HL-60 (cell line): ENCODE measurements at regions not wholly inside any gene's neighbourhood (a gene's known extent, or its start where the extent isn't known, plus 50 kb on each side); places are given as distances from the start of the nearest gene placed in this dataset.

Source experiments
- DNase-seq, 2 experiments: peaks; one replicate each; pipeline ENCODE4 v3.0.0-alpha.2; 2010 to 2020; ENCODE audit warnings: low read depth in 1 of 2, low spot score in 1 of 2
- H3K27ac ChIP-seq: fragments of 250-450 bp; sonication (Bioruptor Pico); replicated peaks from 2 replicates; pipeline ENCODE4 v1.5.1; 2020; ENCODE audit warnings: mild to moderate bottlenecking, moderate library complexity
- H3K27me3 ChIP-seq: fragments of 250-450 bp; sonication (Bioruptor Pico); 2 replicates; pipeline ENCODE4 v1.5.1; 2021; ENCODE audit warnings: mild to moderate bottlenecking, moderate library complexity; ENCODE audit not compliant: insufficient read depth, poor library complexity, severe bottlenecking
- H3K4me3 ChIP-seq: replicated peaks from 2 replicates; pipeline ENCODE4 v1.5.1; 2011; ENCODE audit warnings: mild to moderate bottlenecking, control low read depth, low read length; ENCODE audit not compliant: insufficient read depth
- CTCF ChIP-seq: IDR thresholded peaks from one replicate; pipeline ENCODE4 v1.5.1; 2011; ENCODE audit warnings: low read length, control low read depth, inconsistent platforms; ENCODE audit not compliant: insufficient read depth
- GABPA ChIP-seq: IDR thresholded peaks from 2 replicates; pipeline ENCODE4 v1.6.1; 2012; ENCODE audit warnings: low read depth
- POLR2AphosphoS5 ChIP-seq: IDR thresholded peaks from 2 replicates; pipeline ENCODE4 v1.6.1; 2012; ENCODE audit warnings: low read depth
- REST ChIP-seq: IDR thresholded peaks from 2 replicates; pipeline ENCODE4 v1.6.1; 2012; ENCODE audit warnings: low read depth; ENCODE audit not compliant: insufficient replicate concordance
- SPI1 ChIP-seq: IDR thresholded peaks from 2 replicates; pipeline ENCODE4 v1.6.1; 2012; ENCODE audit warnings: low read depth, mild to moderate bottlenecking, borderline replicate concordance

- no peak for DNase-seq
- Histone ChIP-seq H3K27me3 (no peaks in the 10 kb centered on the region), H3K4me3 (no peak overlapping the region), H3K27ac (no peak overlapping the region)
- TF ChIP-seq GABPA, result no peak
These were observed 544.3 kb upstream of the MGMT start for GRCh38 chr10:128922619-128923196.

GRCh38 chr10:128924918-128925317 is 542.1 kb upstream of the MGMT start:
- no peak for DNase-seq
- H3K4me3 ChIP-seq, result no peak overlapping the region
- no peak overlapping the region for H3K27ac ChIP-seq
- TF ChIP-seq CTCF, result no peak
- TF ChIP-seq GABPA, result no peak
- TF ChIP-seq POLR2AphosphoS5, result no peak
- TF ChIP-seq REST, result no peak
- no peak for TF ChIP-seq SPI1
- peaks cover 2% of the 10 kb centered on the region for H3K27me3 ChIP-seq

- no peak for TF ChIP-seq REST
- no peak for TF ChIP-seq CTCF
- TF ChIP-seq SPI1, result no peak
- TF ChIP-seq GABPA, result no peak
- no peak for TF ChIP-seq POLR2AphosphoS5
- Histone ChIP-seq H3K27me3 (peaks cover 2% of the 10 kb centered on the region), H3K4me3 (no peak overlapping the region), H3K27ac (no peak overlapping the region)
- no peak for DNase-seq
These were observed 540.3 kb upstream of the MGMT start for GRCh38 chr10:128926711-128927110.

- H3K27ac ChIP-seq, result no peak overlapping the region
- peaks cover 2% of the 10 kb centered on the region for H3K27me3 ChIP-seq
- no peak overlapping the region for H3K4me3 ChIP-seq
- TF ChIP-seq CTCF, result no peak
- no peak for TF ChIP-seq REST
- no peak for TF ChIP-seq SPI1
- TF ChIP-seq POLR2AphosphoS5, result no peak
- no peak for TF ChIP-seq GABPA
- DNase-seq, result no peak
These were observed 539.4 kb upstream of the MGMT start for GRCh38 chr10:128927497-128928161.
